Superior temporal gyrus (tissue), 1 donor: ENCODE measurements at regions not wholly inside any gene's neighbourhood (a gene's known extent, or its start where the extent isn't known, plus 50 kb on each side); places are given as distances from the start of the nearest gene placed in this dataset.

Experiments used
- DNase-seq: peaks from one replicate; pipeline ENCODE4 v3.0.0-alpha.2; 2016; ENCODE audit errors: extremely low spot score

DNA sequence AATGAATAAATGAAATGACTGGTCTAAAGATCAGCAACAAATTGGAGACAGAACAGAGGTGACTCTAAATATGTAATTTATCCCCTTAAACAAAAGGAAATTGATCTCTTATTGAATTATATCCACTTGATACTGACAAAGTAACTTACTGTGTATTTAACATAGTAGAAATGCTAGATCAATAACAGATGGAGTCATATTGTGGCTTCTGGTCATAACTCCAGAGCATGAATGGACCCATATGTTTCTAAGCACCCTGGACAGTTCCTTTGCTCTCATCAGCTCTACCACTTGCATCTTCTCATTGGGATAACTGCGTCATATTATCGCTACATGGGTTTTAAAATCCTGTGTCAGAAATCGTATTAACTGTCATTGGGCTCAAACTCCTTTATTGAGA lies 222.3 kb downstream of the ETS1 start:
- no peak for DNase-seq

DNA sequence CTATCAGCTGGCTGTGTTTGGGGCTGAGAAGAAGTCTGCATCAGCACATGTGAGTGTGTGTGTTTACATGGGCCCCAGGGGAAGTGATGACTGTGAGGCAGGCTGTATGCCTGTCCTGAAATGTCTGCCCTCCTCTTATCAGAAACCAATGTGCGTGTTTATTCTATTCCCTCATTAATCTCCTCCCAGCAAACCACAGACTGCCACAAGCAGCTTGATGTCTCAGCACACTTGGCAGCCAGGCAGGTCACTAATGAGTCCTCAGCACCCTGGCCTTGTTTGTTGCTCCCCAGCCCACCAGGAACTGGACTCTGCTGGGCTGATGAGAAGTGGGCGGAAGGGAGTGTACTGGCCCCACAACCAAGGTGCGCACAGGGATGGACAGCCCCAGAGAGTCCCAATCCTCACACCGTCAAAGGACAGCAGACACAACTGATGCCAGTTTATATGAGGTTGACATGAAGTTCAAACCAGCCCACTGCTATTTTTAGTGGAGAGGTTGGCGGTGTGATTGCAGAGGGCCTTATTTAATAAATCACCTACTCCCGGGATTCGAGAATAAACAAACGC lies 225.8 kb downstream of the ETS1 start:
- DNase-seq: no peak

DNA sequence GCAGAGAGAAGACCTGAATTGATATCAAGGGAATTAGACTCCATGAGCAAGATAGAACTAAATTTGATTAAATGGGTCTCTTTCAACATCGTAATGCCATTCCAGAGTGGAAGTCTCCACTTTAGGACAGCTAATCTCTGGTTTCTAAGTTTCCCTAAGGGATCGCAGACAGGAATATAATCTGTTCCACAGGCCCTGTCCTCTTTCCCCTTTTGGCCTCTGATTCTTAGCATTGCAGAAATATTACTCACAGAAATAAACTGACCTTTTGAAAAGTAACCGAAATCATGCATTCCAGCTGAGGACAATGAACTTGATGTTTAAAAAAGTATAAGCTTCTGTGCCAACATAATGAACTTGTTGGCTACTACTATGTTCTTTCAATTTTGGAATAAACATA lies 227.8 kb downstream of the ETS1 start:
- no peak for DNase-seq

DNA sequence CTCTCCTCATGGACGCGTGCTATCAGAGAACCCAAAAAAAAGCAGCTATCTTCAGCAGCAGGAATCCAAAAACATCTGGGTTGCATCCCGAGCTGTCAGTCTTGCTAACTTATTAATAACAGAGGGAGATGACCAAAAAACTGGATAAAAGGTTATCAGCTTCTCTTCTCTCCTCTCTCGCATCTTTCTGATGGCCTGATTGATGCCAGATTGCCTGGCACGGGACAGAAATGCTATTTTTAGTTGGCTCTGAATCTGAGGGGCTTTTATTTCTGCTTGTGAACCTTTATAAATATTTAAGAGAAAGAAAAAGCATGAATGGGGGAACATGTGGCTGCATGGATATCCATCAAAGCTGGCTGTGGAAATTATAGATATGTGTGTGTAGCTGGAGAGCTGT lies 230.3 kb downstream of the ETS1 start:
- no peak for DNase-seq

DNA sequence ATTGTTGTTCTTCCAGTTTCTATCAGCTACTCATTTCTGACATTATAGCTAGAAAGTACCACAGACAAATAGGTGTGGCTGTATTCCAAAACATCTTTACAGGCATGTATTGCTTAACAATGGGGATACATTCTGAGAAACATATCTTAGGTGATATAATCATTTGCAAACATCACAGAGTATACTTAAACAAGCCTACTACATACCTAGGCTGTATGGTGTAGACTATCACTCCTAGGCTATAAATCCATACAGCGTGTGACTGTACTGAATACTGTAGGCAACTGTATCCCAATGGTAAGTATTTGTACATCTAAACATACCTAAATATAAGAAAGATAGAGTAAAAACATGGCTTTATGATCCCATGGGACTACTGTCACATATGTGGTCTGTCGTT lies 231.8 kb downstream of the ETS1 start:
- no peak for DNase-seq

DNA sequence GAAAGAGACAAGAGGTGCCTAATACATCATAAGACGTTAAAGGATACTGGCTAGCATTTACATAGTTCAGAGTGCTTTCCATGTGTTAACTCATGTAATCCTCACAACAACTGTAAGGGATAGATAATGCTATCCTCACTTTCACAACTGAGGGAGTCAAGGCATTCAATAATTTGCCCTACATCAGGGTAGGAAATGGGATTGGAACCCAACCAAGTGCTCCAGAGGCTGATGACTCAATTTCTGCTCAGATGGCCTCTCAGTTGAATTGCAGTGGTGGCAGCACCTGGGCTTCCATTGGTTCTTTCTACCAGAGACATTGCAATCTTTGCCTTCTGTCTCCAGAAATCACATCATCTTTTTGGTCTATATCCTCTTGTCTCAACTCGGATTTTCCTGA lies 232.9 kb downstream of the ETS1 start:
- DNase-seq: no peak

DNA sequence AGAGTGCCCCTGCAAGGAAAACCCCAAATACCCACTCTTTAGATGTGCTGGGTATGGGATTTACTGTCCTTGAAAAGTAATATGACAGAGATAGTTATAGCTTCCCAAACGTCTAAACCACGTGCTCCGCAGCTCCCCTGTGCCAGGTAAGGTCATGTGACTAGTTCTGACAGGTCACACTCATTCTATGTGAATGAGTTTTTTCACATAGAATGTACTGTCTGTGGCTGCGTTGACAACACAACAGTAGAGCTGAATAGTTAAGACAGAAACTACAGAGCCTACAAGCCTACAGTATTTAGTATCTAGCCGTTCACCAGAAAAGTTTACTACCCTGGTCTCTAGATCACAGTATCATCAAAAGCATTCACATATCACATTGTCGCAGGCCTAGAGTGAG lies 236.2 kb downstream of the ETS1 start:
- DNase-seq: no peak

DNA sequence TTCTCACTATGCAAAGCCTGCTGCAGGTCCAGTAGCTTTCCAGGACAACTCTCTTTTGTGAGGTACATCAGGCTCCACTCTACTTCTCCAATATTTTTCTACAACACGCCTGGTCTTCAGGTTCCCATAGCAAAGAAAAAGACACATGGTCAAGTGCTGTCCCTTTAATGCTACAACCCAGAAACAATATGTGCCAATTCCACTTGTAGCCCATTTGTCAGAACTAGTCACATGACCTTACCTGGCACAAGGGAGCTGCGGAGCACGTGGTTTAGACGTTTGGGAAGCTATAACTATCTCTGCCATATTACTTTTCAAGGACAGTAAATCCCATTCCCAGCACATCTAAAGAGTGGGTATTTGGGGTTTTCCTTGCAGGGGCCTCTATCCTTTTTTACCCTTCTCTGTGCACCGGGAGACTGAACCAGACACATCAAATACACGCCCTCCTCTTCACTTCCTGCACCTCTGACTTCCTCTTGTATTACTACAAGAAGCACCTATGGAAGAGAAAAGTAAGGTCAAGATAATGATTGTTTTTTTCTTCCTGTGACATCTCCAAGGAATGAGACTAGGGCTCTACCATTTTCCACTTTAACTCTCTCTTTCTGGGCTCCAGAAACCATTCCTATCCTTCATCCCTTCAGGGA lies 237.6 kb downstream of the ETS1 start:
- no peak for DNase-seq

DNA sequence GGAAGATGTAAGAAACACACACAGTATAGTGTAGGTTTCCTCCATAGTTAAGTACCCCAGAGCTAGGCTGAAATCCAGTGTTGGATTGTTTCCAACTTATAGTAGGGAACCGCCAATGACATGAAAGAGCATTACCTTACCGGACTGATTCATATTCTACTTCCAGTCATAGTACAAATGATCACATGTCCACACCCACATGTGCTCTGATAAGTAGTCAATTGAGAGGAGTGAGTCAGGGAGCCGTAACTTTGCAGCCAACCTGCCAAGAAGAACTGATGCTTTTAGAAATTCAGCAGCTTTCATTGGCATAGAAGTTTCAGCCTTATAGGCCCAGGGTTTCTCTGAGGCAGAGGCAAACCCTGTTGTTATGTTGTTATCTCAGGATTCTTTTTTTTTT lies 240.6 kb downstream of the ETS1 start:
- DNase-seq: no peak

DNA sequence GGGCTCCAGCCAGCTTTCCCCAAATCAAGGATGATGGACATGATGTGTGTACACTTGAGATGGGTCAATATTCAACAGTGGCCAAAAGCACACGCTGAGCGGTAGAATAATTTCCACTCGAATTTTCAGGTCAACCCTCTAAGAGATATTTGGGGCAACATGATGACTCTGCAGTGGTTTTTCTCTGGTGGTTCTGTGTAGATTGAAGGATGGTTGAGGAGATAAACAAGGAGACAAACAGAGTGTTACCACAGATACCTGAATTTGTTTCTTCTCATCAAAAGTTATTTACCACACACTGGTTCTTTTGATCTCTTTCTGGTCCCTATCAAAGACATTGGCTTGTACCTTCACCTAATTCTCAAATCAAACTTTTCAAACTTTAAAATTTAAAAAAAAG lies 242.0 kb downstream of the ETS1 start:
- no peak for DNase-seq

DNA sequence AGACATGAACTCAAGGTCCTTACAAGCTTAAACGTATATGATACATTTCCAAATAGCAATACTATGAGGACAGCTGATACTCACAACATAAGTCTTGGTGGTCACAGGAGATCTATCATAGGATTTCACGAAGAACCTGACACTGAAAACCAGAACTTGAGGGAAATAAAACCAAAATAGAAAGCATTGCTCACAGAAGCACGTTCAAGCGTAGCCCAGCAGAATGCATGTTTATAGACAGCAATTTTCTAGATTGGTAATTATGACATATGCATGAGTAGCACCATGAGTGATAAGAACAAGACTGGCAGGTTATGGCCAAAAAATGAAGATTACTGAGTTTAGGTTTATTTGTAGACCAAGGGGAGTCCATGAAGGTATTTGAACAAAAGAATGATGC lies 243.5 kb downstream of the ETS1 start:
- no peak for DNase-seq

DNA sequence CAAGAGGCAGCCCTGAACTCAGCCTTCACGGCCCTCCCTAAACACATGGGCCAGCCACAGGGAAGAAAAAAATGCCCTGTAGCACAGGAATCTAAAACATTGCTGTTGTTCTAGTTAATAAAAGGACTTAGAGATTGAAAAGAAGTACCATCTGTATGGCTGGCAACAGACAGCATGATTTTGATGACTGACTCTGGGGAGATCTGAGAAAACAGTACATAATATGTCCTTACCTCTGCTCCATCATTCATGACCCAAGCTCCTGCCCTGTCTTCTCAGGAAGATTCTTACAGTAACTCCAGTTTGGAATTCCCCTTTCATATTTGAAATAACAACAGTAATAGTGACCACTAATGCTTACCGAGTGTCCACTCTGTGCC lies 244.2 kb downstream of the ETS1 start:
- DNase-seq: no peak

DNA sequence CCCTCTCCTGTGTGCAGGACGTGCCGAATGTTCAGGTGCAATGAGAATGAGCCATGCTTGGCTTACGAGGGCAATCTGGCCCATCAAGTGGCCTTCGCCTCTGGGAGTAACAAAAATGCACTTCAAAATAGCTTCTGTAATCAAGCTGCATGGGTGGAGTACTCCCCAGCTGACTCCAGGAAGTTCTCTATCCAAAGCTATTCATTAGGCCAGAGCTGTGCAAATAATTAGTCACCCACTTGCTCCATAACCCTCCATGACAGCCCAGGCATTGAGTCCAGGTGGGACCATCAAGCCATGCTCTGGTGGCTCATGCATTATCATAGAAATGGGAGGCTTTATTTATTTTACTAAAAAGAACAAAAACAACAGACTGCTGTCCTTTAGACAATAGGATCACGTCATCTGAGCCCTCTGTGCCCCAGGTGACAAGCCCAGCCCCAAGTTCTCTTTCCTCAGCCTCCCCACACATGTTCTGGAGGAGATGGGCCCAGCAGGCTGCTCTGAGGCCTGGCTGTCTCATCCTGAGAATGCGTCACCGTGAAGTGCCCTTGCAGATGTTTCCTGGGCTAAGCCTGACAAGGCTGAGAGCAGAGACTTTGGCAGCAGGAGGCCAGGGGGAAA lies 244.7 kb downstream of the ETS1 start:
- DNase-seq: no peak

DNA sequence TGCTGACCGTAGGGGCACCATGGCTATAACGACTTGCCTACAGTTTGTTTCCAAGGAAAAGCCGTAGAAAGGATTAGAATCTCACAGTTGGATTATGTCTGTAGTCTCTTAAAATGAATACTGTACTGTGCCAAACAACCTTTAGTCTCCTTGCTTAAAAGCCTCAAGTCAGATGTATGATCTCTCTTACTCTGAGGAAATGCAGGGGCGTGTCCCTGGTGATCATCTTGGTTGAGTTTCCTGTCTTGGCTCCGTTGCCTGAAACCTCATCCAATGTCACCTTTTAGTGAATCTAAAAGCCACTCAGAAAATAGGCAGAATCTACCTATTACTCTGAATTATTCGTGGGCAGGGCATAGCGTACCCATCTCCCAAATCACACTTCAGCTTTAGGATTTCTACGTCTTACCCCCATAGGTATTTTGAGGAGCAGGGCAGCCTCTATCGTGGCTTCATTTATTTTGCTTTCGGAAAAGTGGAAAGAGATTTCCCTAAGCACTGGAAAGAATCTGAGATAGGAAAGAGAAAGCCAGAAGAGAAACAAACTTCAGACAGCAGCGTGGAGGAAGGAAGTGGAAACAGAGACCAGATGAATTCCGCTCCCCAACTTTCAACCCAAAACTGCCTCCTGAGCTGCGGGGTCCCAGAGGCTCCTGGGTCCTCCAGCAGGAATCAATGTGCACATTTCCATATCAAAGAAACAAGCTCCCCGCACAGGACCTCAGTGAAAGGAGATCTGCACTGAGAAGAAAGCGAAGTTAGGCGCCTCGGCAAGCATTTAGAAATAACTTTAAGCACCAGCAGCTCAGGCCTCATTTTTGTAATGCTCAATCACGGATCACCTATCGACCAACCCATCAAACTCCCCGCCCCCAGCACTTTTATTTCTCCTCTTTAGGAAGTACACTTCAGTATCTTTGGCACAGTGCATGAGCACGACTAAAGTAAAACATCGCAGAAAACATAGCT lies 245.8 kb downstream of the ETS1 start:
- no peak for DNase-seq

DNA sequence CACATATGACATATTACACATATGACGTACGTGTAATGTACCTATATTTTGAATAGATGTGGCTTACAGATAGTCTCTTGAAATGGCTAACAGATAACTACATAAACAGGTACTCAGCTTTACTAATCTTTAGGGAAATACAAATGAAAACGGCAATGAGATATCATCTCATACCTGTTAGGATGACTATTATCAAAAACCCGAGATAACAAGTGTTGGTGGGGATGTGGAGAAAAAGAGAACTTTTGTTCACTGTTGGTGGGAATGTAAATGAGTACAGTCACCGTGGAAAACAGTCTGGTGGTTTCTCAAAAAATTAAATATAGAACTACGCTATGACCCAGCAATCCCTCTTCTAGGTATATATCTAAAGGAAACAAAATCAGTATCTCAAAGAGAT lies 247.6 kb downstream of the ETS1 start:
- DNase-seq: no peak

DNA sequence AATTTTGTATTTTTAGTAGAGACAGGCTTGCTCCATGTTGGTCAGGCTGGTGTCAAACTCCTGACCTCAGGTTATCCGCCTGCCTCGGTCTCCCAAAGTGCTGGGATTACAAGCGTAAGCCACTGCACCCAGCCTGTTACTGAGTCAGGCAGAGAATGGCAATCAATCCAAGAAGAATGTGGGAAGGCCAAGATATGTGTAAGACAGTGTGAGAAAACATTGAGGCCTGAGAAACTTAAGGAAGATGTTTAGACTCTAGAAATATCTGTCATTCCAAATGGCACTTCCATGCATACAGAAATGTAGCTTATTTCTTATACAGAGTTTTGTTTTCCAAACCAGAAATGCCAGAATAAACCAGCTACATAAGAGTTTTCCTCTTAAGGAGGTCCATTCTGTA lies 248.5 kb downstream of the ETS1 start:
- no peak for DNase-seq

DNA sequence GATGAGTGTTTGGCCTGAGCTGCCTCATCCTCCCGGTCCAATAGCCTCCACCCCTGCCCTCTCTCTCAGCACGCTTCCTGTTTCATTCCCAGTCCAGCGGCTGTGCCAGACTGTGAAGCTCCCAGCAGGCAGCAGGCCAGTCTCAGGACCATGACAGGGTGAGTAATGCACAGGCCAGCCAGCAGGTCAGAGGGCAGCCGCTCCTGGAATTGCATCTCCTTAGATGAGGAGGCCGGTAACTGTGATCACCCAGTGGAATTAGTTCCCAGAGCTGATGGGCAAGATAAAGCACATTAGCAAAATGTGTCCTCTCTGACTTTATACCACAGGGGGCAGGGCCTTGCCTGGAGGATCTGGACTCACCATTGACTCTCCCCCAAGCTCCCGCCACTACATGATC lies 251.2 kb downstream of the ETS1 start:
- DNase-seq: no peak

DNA sequence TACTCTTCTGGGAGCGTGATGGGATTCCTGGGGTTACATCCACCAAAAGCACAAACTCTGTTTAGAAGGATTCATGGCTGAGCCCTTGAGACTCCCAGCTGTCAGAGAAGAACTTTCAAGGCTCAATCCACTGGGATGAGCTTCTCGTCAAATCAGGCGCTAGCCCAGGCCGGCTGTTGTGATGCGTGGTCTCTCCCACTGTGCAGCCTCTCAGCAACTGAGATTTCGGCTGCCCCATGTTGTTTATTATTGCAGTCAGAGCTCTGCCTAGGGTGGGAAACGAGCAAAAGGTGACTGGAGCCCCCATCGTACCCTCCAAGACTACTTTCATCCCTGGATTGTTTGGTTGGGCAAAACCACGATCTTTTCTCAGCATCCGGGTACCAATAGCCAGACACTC lies 251.6 kb downstream of the ETS1 start:
- DNase-seq: no peak

DNA sequence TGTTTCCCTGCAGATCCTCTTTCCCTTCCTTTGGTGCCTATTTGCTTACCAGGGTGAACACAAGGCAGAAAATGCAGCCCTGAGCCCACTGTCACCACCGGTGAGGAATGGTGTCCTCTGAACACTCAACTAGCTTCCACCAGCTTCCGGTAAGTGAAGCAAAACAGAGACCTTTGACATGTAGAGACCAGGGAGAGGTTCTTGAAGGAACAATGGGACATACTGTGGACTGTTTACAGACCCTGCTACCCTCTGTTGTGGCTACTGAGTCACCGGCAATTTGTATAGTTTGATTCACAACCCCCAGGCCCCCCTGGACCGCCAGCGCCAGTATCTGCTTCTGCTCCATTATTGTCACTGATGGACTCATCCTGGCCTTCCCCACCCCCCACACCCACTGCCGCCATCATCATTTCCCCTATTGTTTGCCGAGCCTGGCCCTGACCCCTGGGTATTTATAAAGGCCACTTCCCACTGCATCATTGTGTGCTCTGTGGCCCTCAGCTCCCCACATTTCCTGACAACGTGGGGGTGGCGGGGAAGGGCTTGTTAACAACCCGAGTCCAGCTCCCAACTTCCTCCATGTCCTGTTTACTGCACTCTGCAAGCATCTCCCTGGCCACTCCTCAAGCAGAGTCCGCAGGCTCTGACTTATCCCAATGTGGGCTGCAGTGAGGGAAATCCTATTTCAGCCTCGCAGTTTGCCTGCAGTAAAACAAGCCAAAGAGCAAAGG lies 252.9 kb downstream of the ETS1 start:
- no peak for DNase-seq

DNA sequence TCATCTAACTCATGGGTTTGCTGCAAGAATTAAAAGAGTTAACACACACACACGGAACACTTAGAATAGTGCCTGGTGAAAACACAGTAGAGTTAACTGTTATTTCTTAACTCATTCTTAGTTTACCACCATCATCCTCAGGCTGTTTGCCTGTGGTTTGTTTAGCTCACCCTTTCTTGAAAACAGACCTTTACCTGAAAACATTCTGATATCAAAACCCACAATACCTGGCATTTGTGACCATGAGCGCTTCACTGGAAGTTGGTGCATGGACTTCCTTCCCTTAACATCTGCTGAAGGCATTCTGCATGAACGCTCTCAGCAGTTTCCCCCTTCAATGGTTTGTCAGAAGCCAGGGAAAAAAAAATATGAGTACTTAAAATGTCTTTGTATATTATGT lies 256.0 kb downstream of the ETS1 start:
- DNase-seq: no peak

DNA sequence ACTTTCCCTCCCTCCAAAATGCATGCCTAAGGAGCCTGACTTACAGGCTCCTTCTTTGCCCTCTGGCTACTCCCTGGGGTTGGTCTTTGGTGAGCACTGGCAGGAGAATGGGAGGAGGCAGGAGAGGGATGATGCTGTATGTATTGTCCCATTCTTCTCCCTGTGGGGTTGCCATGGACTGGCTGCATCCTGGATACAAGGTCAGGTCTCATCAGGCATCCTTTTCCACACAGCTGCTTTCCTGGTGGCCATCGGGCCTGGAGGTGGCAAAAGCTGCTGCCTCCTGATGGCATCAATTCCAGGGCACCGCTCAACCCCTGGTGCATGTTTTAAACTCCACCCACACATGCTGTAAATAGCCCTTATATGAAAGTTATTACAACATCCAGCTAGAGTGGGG lies 257.2 kb downstream of the ETS1 start:
- no peak for DNase-seq

DNA sequence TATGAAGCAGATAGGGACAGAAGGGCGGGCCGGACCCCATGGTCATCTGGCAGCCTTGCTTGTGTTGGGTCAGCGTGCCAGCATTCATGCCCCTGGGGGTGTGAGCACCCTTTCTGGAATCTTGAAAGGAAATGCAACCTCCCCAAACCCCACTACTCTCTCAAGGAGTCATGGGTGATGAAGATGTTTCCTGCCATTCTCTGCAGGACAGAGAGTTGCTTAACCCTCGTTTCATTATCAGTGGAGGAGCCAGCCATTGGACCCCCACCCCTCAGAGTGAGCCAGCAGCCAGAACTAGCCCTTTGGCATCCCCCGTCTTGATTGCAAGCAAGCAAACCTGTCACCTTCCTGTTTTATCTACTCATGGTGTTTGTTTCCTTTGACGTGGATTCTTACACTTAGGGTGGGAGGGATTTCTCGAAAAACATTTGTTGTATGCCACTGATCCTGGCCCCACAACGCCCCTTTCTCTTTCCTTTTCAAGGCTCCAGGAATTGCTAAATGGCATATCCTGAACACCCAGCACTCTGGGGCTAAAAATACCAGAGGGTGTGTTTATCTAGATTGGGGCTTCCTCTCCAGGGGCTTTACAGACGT lies 258.3 kb downstream of the ETS1 start:
- no peak for DNase-seq
